ENCODE measurements at regions not wholly inside any gene's neighbourhood (a gene's known extent, or its start where the extent isn't known, plus 50 kb on each side); places are given as distances from the start of the nearest gene placed in this dataset.

DNA sequence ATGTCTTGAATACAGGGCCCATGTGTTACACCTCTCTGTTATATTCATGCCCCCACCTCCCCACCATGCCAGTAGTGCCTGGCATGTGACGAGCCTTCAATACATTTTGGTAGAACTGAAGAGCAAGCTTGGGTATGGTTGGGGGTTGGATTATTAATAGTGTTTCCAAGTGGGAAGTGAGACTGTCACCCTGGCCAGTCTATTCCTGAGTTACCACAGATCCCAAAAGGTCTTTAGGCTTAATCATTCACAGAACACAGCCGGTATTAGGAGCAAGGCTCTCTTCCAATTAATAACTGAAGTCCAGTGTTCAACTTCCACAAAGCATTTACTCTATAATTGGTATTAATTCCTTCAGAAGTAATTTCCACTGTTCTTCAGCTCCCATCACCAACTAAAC lies 231.9 kb upstream of the LRTM1 start:
- TF ChIP-seq POLR2AphosphoS5 (IDR thresholded peaks at IDR 0.05; ENCODE audit: low read depth, low read length) (no peak), TAF1 (IDR thresholded peaks at IDR 0.05; ENCODE audit: borderline replicate concordance, insufficient read depth, low read length) (no peak), SIN3A (IDR thresholded peaks at IDR 0.05; ENCODE audit: borderline replicate concordance, insufficient read depth, low read length) (no peak), FOXP2 (optimal IDR thresholded peaks at IDR 0.05; ENCODE audit: borderline replicate concordance, extremely low read depth, extremely low read length, insufficient read depth) (no peak)
- TF ChIP-seq, protein P1, sequence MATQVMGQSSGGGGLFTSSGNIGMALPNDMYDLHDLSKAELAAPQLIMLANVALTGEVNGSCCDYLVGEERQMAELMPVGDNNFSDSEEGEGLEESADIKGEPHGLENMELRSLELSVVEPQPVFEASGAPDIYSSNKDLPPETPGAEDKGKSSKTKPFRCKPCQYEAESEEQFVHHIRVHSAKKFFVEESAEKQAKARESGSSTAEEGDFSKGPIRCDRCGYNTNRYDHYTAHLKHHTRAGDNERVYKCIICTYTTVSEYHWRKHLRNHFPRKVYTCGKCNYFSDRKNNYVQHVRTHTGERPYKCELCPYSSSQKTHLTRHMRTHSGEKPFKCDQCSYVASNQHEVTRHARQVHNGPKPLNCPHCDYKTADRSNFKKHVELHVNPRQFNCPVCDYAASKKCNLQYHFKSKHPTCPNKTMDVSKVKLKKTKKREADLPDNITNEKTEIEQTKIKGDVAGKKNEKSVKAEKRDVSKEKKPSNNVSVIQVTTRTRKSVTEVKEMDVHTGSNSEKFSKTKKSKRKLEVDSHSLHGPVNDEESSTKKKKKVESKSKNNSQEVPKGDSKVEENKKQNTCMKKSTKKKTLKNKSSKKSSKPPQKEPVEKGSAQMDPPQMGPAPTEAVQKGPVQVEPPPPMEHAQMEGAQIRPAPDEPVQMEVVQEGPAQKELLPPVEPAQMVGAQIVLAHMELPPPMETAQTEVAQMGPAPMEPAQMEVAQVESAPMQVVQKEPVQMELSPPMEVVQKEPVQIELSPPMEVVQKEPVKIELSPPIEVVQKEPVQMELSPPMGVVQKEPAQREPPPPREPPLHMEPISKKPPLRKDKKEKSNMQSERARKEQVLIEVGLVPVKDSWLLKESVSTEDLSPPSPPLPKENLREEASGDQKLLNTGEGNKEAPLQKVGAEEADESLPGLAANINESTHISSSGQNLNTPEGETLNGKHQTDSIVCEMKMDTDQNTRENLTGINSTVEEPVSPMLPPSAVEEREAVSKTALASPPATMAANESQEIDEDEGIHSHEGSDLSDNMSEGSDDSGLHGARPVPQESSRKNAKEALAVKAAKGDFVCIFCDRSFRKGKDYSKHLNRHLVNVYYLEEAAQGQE (IDR thresholded peaks at IDR 0.05; ENCODE audit: insufficient read depth in 1 of 2, low read depth in 2 of 2, low read length in 2 of 2): no peak

DNA sequence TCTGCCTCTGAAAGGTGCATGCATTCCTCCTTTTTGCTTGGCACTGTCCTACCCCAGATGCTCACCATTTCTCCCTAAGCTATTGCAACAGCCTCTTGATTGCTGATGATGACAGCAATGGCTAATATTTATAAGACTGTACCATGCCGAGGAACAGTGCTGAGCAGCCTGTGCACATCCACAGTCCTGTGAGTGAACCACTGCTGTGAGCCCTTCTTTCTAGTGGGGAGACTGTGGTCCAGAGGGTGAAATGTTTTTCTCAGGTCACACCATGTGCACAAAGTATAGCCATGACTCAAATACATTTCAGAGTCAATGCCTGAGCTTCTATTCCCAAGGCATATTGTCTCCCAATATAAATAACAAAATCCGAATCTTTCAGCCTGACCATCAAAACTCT lies 231.2 kb upstream of the LRTM1 start:
- TF ChIP-seq, protein P1 (IDR thresholded peaks at IDR 0.05; ENCODE audit: insufficient read depth in 1 of 2, low read depth in 2 of 2, low read length in 2 of 2): no peak
- TF ChIP-seq POLR2AphosphoS5 (IDR thresholded peaks at IDR 0.05; ENCODE audit: low read depth, low read length) (no peak), TAF1 (IDR thresholded peaks at IDR 0.05; ENCODE audit: borderline replicate concordance, insufficient read depth, low read length) (no peak), SIN3A (IDR thresholded peaks at IDR 0.05; ENCODE audit: borderline replicate concordance, insufficient read depth, low read length) (no peak), FOXP2 (optimal IDR thresholded peaks at IDR 0.05; ENCODE audit: borderline replicate concordance, extremely low read depth, extremely low read length, insufficient read depth) (no peak)

DNA sequence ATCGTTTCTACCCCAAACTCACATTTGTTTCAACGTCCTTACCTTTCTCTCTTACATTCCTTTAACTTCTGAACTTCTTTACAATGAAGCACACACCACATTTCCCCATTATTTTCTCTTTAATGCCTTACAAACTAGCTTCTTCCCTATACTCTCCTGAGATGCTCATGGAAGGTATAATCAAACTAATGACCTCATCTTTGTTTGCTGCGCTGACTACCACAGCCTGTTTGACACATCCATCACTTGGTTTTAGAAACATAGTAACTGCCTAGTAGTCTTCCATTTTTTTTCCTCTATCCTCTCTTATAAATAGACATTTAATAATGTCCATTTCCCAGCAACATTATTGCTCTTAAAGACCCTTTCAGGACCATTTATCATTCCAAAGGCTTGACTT lies 230.5 kb upstream of the LRTM1 start:
- TF ChIP-seq SIN3A (IDR thresholded peaks at IDR 0.05; ENCODE audit: borderline replicate concordance, insufficient read depth, low read length) (no peak), FOXP2 (optimal IDR thresholded peaks at IDR 0.05; ENCODE audit: borderline replicate concordance, extremely low read depth, extremely low read length, insufficient read depth) (no peak), TAF1 (IDR thresholded peaks at IDR 0.05; ENCODE audit: borderline replicate concordance, insufficient read depth, low read length) (no peak), POLR2AphosphoS5 (IDR thresholded peaks at IDR 0.05; ENCODE audit: low read depth, low read length) (no peak)

DNA sequence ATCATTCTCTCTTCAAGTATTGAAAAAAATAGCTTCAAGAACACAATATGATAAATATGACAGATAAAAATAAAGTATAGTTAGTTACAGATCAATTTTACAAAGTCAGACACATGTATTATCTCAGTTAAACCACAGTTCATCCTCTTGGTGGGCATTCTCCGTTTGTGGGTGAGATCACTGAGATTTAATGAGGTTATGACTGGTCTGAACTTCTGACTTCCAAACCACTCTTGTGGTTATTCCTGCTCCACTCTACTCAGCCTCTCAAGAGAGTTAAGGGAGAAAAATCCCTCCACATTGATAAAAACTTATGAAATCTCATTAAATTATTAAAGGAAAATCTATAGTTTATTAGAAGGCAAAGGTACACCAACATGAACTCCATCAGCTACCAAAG lies 229.9 kb upstream of the LRTM1 start:
- TF ChIP-seq SIN3A (IDR thresholded peaks at IDR 0.05; ENCODE audit: borderline replicate concordance, insufficient read depth, low read length): no peak
- no peak for TF ChIP-seq TAF1 (IDR thresholded peaks at IDR 0.05; ENCODE audit: borderline replicate concordance, insufficient read depth, low read length)
- TF ChIP-seq FOXP2 (optimal IDR thresholded peaks at IDR 0.05; ENCODE audit: borderline replicate concordance, extremely low read depth, extremely low read length, insufficient read depth): no peak
- no peak for TF ChIP-seq POLR2AphosphoS5 (IDR thresholded peaks at IDR 0.05; ENCODE audit: low read depth, low read length)
- TF ChIP-seq, protein P1 (IDR thresholded peaks at IDR 0.05; ENCODE audit: insufficient read depth in 1 of 2, low read depth in 2 of 2, low read length in 2 of 2): no peak

DNA sequence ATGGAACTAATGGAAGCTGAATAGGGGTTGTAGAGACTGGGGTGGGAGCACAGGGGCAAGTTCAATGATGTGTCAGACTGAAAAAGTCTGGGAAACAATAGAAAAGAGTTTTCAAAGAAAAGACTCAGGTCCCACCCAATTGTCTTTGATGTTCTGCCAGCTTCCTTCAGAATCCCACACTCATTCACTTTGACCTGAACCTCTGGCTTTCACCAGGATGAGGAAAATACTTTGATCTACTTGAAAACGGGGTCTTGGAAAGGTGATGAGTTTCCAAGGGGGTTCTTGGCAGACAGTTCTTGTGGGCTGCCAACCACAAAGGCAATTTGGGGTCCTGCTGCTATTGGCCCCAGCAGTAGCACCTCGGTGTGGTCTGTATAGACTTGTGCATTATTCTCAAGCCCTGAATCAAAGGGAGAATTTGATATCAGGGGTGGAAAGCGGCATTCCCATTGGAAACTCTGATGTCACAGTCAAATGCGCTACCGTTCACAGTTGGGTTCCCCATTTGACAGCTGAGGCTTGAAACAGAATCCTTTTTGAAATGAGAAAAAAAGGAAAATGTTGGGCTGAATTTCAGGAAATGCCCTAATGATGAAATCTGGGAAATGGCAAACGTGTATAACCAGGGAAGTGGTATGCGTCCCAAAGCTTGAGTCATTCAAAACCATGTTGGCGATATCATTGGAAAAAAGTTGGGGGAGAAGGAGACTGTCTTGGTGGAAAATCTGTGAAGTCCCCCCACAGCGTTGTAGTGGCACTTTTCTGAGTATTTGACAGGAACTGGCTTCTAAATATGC lies 229.2 kb upstream of the LRTM1 start:
- TF ChIP-seq FOXP2 (optimal IDR thresholded peaks at IDR 0.05; ENCODE audit: borderline replicate concordance, extremely low read depth, extremely low read length, insufficient read depth) (no peak), POLR2AphosphoS5 (IDR thresholded peaks at IDR 0.05; ENCODE audit: low read depth, low read length) (no peak), SIN3A (IDR thresholded peaks at IDR 0.05; ENCODE audit: borderline replicate concordance, insufficient read depth, low read length) (no peak), TAF1 (IDR thresholded peaks at IDR 0.05; ENCODE audit: borderline replicate concordance, insufficient read depth, low read length) (no peak)
- TF ChIP-seq, protein P1 (IDR thresholded peaks at IDR 0.05; ENCODE audit: insufficient read depth in 1 of 2, low read depth in 2 of 2, low read length in 2 of 2): no peak
